Stimulated activated CD8-positive, alpha-beta memory T cell treated with anti-CD3 and anti-CD28 coated beads, Interleukin-12 subunit alpha, Interleukin-12 subunit beta, amount 100 ng/mL, for 24 hours (primary cell): ENCODE measurements at regions not wholly inside any gene's neighbourhood (a gene's known extent, or its start where the extent isn't known, plus 50 kb on each side); places are given as distances from the start of the nearest gene placed in this dataset.
"Not testable (repeated sequence)": the region's sequence is repeated elsewhere in the genome, so short reads cannot be mapped to it uniquely, and the experiment has no call there.

ENCODE experiments used
- DNase-seq: peaks from one replicate; pipeline ENCODE4 v3.0.0-alpha.2; 2020; ENCODE audit errors: extremely low read depth

- DNase-seq, result no peak
Measured at GRCh38 chr2:219726916-219727315, 99.5 kb downstream of the SLC4A3 start.

- DNase-seq, result no peak
Measured at GRCh38 chr2:219727771-219728429, 100.5 kb downstream of the SLC4A3 start.

- no peak for DNase-seq
Measured at GRCh38 chr2:219728991-219729487, 101.6 kb downstream of the SLC4A3 start.

GRCh38 chr2:219731173-219731572, 103.7 kb downstream of the SLC4A3 start:
- no peak for DNase-seq

GRCh38 chr2:219733106-219733505, 105.7 kb downstream of the SLC4A3 start:
- no peak for DNase-seq

GRCh38 chr2:219733746-219734145, 106.3 kb downstream of the SLC4A3 start:
- no peak for DNase-seq

GRCh38 chr2:219736209-219736608, 108.8 kb downstream of the SLC4A3 start:
- no peak for DNase-seq

GRCh38 chr2:219737270-219737691, 109.9 kb downstream of the SLC4A3 start:
- no peak for DNase-seq

- DNase-seq, result no peak
Measured at GRCh38 chr2:219739066-219739465, 111.6 kb downstream of the SLC4A3 start.

GRCh38 chr2:219739866-219740440, 112.5 kb downstream of the SLC4A3 start:
- DNase-seq, result no peak

GRCh38 chr2:219743548-219743947, 116.1 kb downstream of the SLC4A3 start:
- DNase-seq, result no peak

- DNase-seq, result no peak
Measured at GRCh38 chr2:219744066-219744465, 116.6 kb downstream of the SLC4A3 start.

- no peak for DNase-seq
Measured at GRCh38 chr2:219744600-219744999, 117.2 kb downstream of the SLC4A3 start.

- DNase-seq, result no peak
Measured at GRCh38 chr2:219747637-219748036, 120.2 kb downstream of the SLC4A3 start.

- no peak for DNase-seq
Measured at GRCh38 chr2:219748671-219749570, 121.5 kb downstream of the SLC4A3 start.

- not testable (repeated sequence) for DNase-seq
Measured at GRCh38 chr2:219751121-219751520, 123.7 kb downstream of the SLC4A3 start.

GRCh38 chr2:219752726-219753125, 125.3 kb downstream of the SLC4A3 start:
- DNase-seq, result no peak

GRCh38 chr2:219758907-219759680, 131.7 kb downstream of the SLC4A3 start:
- DNase-seq, result no peak

GRCh38 chr2:219759801-219760200, 132.4 kb downstream of the SLC4A3 start:
- no peak for DNase-seq

- DNase-seq, result no peak
Measured at GRCh38 chr2:219765231-219765911, 137.9 kb downstream of the SLC4A3 start.

GRCh38 chr2:219766658-219767057, 139.2 kb downstream of the SLC4A3 start:
- no peak for DNase-seq
